IMR-90 (cell line): ENCODE measurements at regions not wholly inside any gene's neighbourhood (a gene's known extent, or its start where the extent isn't known, plus 50 kb on each side); places are given as distances from the start of the nearest gene placed in this dataset.

Experiments
- ATAC-seq: fragments of 200-7000 bp; cut with Tn5 transposase; 2 replicates; pipeline ENCODE4 v1.9.1; 2020; ENCODE audit warnings: low read depth, mild to moderate bottlenecking, moderate library complexity
- BruUV-seq: library from RNA; stranded (reverse); fragments of 400-500 nt; replicated peaks from 2 replicates; lab custom pipeline; 2021; lab: Mats Ljungman, UMichigan
- CTCF ChIA-PET: fragments of 300-600 bp; formaldehyde crosslinking; extraction: SDS; loops from one replicate; lab custom pipeline; 2021; ENCODE audit warnings: antibody characterized with exemption; lab: Yijun Ruan, JAX
- POLR2A ChIA-PET: fragments of 300-600 bp; sonication (Branson Sonifier 250); formaldehyde crosslinking; loops from one replicate; lab custom pipeline; 2022; ENCODE audit warnings: antibody characterized with exemption; ENCODE audit not compliant: unreplicated experiment; lab: Charles Lee
- DNase-seq: peaks from one replicate; pipeline ENCODE4 v3.0.0; 2013
- H2AFZ ChIP-seq: replicated peaks from 2 replicates; pipeline ENCODE3; 2013; ENCODE audit warnings: low read length, mild to moderate bottlenecking; ENCODE audit not compliant: poor library complexity
- H2AK5ac ChIP-seq: 2 replicates; pipeline ENCODE4 v1.6.1; 2013; ENCODE audit warnings: low read depth, low read length, inconsistent platforms
- H2AK9ac ChIP-seq: replicated peaks from 2 replicates; pipeline ENCODE3; 2013; ENCODE audit warnings: mild to moderate bottlenecking, low read depth, low read length, moderate library complexity; ENCODE audit not compliant: poor library complexity
- H2BK120ac ChIP-seq: 2 replicates; pipeline ENCODE4 v1.6.1; 2013; ENCODE audit warnings: low read depth, low read length, inconsistent platforms
- H2BK15ac ChIP-seq: 3 replicates; pipeline ENCODE4 v1.6.1; 2013; ENCODE audit warnings: low read depth, low read length, inconsistent platforms
- H2BK20ac ChIP-seq: 2 replicates; pipeline ENCODE4 v1.6.1; 2013; ENCODE audit warnings: low read depth, mild to moderate bottlenecking, inconsistent platforms, low read length, moderate library complexity
- H2BK5ac ChIP-seq: 2 replicates; pipeline ENCODE4 v1.6.1; 2013; ENCODE audit warnings: mild to moderate bottlenecking, low read depth, low read length, inconsistent platforms; ENCODE audit not compliant: poor library complexity, severe bottlenecking
- H3K14ac ChIP-seq: replicated peaks from 2 replicates; pipeline ENCODE4 v1.6.1; 2013; ENCODE audit warnings: low read depth, low read length, inconsistent platforms
- H3K18ac ChIP-seq: 2 replicates; pipeline ENCODE4 v1.6.1; 2013; ENCODE audit warnings: low read depth, low read length, control low read depth
- H3K23ac ChIP-seq: 2 replicates; pipeline ENCODE4 v1.6.1; 2013; ENCODE audit warnings: low read depth, low read length, inconsistent platforms
- H3K27ac ChIP-seq: 2 replicates; pipeline ENCODE4 v1.5.1; 2013; ENCODE audit warnings: mild to moderate bottlenecking, control low read depth, low read length; ENCODE audit not compliant: insufficient read depth
- H3K27me3 ChIP-seq: 2 replicates; pipeline ENCODE4 v1.6.1; 2013; ENCODE audit warnings: low read length; ENCODE audit not compliant: control insufficient read depth, insufficient read depth
- H3K36me3 ChIP-seq: 2 replicates; pipeline ENCODE4 v1.6.1; 2013; ENCODE audit warnings: low read length, mixed read lengths; ENCODE audit not compliant: control insufficient read depth, insufficient read depth
- H3K4ac ChIP-seq: 2 replicates; pipeline ENCODE4 v1.6.1; 2013; ENCODE audit warnings: low read depth, low read length, inconsistent platforms
- H3K4me1 ChIP-seq: 2 replicates; pipeline ENCODE4 v1.6.1; 2013; ENCODE audit warnings: low read length, mixed read lengths; ENCODE audit not compliant: control insufficient read depth, insufficient read depth
- H3K4me2 ChIP-seq: 2 replicates; pipeline ENCODE4 v1.6.1; 2013; ENCODE audit warnings: low read depth, mild to moderate bottlenecking, control low read depth, low read length, moderate library complexity
- H3K4me3 ChIP-seq: 2 replicates; pipeline ENCODE4 v1.5.1; 2013; ENCODE audit warnings: low read depth, mild to moderate bottlenecking, control low read depth, low read length, moderate library complexity; ENCODE audit not compliant: insufficient read depth
- H3K56ac ChIP-seq: 2 replicates; pipeline ENCODE4 v1.6.1; 2013; ENCODE audit warnings: low read length, inconsistent platforms; ENCODE audit not compliant: insufficient read depth; ENCODE audit errors: extremely low read depth
- H3K79me1 ChIP-seq, 2 experiments: 2 replicates each; pipeline ENCODE4 v1.6.1; 2013; ENCODE audit warnings: low read length in 2 of 2, inconsistent platforms in 1 of 2, low read depth in 1 of 2
- H3K9ac ChIP-seq: 2 replicates; pipeline ENCODE4 v1.6.1; 2013; ENCODE audit warnings: low read depth, low read length, control low read depth
- H3K9me1 ChIP-seq: 2 replicates; pipeline ENCODE4 v1.6.1; 2013; ENCODE audit warnings: low read length, inconsistent platforms; ENCODE audit not compliant: insufficient read depth
- H3K9me3 ChIP-seq: 2 replicates; pipeline ENCODE4 v1.6.1; 2013; ENCODE audit warnings: low read length; ENCODE audit not compliant: control insufficient read depth, insufficient read depth
- H4K20me1 ChIP-seq: 2 replicates; pipeline ENCODE4 v1.6.1; 2013; ENCODE audit warnings: low read length, inconsistent platforms; ENCODE audit not compliant: insufficient read depth
- H4K5ac ChIP-seq: 2 replicates; pipeline ENCODE4 v1.6.1; 2013; ENCODE audit warnings: mild to moderate bottlenecking, low read depth, low read length, control low read depth
- H4K8ac ChIP-seq, 2 experiments: 2 replicates each; pipeline ENCODE4 v1.6.1; 2013; ENCODE audit warnings: low read depth in 2 of 2, low read length in 2 of 2, control low read depth in 1 of 2, inconsistent platforms in 1 of 2
- H4K91ac ChIP-seq: 2 replicates; pipeline ENCODE4 v1.6.1; 2013; ENCODE audit warnings: low read depth, low read length, inconsistent platforms; ENCODE audit not compliant: insufficient read depth
- BHLHE40 ChIP-seq: fragments of 150-350 bp; IDR thresholded peaks from 2 replicates; pipeline ENCODE4 v1.6.1; 2016; ENCODE audit warnings: mild to moderate bottlenecking, low read depth, low read length
- CEBPB ChIP-seq: IDR thresholded peaks from 2 replicates; pipeline ENCODE4 v1.6.1; 2012; ENCODE audit warnings: low read depth, low read length, improper control_type of control experiment
- CTCF ChIP-seq: conservative IDR thresholded peaks from 2 replicates; pipeline ENCODE4 v1.5.1; 2012; ENCODE audit warnings: mild to moderate bottlenecking, low read depth, low read length, improper control_type of control experiment
- ELK1 ChIP-seq: fragments of 150-350 bp; IDR thresholded peaks from 2 replicates; pipeline ENCODE4 v1.6.1; 2016; ENCODE audit warnings: low read depth, mild to moderate bottlenecking, low read length, moderate library complexity, borderline replicate concordance
- FOS ChIP-seq: fragments of 150-350 bp; IDR thresholded peaks from 2 replicates; pipeline ENCODE4 v1.6.1; 2016; ENCODE audit warnings: low read depth, low read length
- MAFK ChIP-seq: IDR thresholded peaks from 2 replicates; pipeline ENCODE4 v1.6.1; 2012; ENCODE audit warnings: low read depth, low read length, improper control_type of control experiment
- MAZ ChIP-seq: IDR thresholded peaks from 2 replicates; pipeline ENCODE4 v1.6.1; 2012; ENCODE audit warnings: low read depth, mild to moderate bottlenecking, low read length, improper control_type of control experiment, moderate library complexity, borderline replicate concordance
- MXI1 ChIP-seq: IDR thresholded peaks from 2 replicates; pipeline ENCODE4 v1.6.1; 2012; ENCODE audit warnings: low read depth, mild to moderate bottlenecking, low read length, moderate library complexity, borderline replicate concordance
- NFE2L2 ChIP-seq: fragments of 150-350 bp; IDR thresholded peaks from 2 replicates; pipeline ENCODE4 v1.6.1; 2016; ENCODE audit warnings: low read depth, mild to moderate bottlenecking, low read length
- POLR2A ChIP-seq: IDR thresholded peaks from 2 replicates; pipeline ENCODE4 v1.6.1; 2012; ENCODE audit warnings: mild to moderate bottlenecking, low read depth, low read length
- RAD21 ChIP-seq: IDR thresholded peaks from 2 replicates; pipeline ENCODE4 v1.6.1; 2012; ENCODE audit warnings: low read length, improper control_type of control experiment
- RCOR1 ChIP-seq: IDR thresholded peaks from 2 replicates; pipeline ENCODE4 v1.6.1; 2012; ENCODE audit warnings: mild to moderate bottlenecking, low read length, improper control_type of control experiment; ENCODE audit not compliant: insufficient replicate concordance
- RFX5 ChIP-seq: IDR thresholded peaks from 2 replicates; pipeline ENCODE4 v1.8.0; 2012; ENCODE audit warnings: low read depth, mild to moderate bottlenecking, low read length, moderate library complexity
- SMC3 ChIP-seq: fragments of 150-350 bp; IDR thresholded peaks from 2 replicates; pipeline ENCODE4 v1.6.1; 2016; ENCODE audit warnings: low read depth, mild to moderate bottlenecking, antibody characterized with exemption, low read length, moderate library complexity
- USF2 ChIP-seq: fragments of 150-350 bp; IDR thresholded peaks from 2 replicates; pipeline ENCODE4 v1.6.1; 2017; ENCODE audit warnings: mild to moderate bottlenecking, antibody characterized with exemption, low read length, low read depth
- WGBS, 2 experiments: methylation state at CpG; one replicate each; pipeline versions ENCODE4 v1.1.5 to v1.1.7; 2013; ENCODE audit warnings: missing lambda C conversion rate in 2 of 2; ENCODE audit not compliant: insufficient read length in 1 of 2; ENCODE audit errors: extremely low coverage in 2 of 2; 5-methylcytosine and 5-hydroxymethylcytosine counted together
- dilution Hi-C: fragments of 300-500 bp; cut with HindIII; formaldehyde crosslinking; loops from one replicate; pipeline ENCODE4 v1.14.3; 2018; ENCODE audit warnings: low sequenced_read_pairs; ENCODE audit not compliant: unreplicated experiment
- in situ Hi-C: fragments of 300-500 bp; cut with MboI; formaldehyde crosslinking; loops from 3 replicates; pipeline ENCODE4 v1.14.3; 2019; ENCODE audit warnings: low sequenced_read_pairs, inconsistent platforms, mixed read lengths
- intact Hi-C: fragments of 100-400 bp; cut with micrococcal nuclease; formaldehyde crosslinking; loops from 2 replicates; pipeline ENCODE4 v1.10.0; 2022

- Histone ChIP-seq H2BK15ac (no peak overlapping the region), H4K8ac (no peak overlapping the region), H4K91ac (no peak overlapping the region), H3K18ac (no peak overlapping the region), H2AFZ (no peak overlapping the region), H3K23ac (no peak overlapping the region), H4K5ac (no peak overlapping the region), H3K9ac (no peak overlapping the region), H3K4me1 (no peaks in the 10 kb centered on the region), H3K14ac (no peak overlapping the region), H2AK5ac (no peak overlapping the region), H3K4me2 (no peak overlapping the region), H3K4me3 (no peak overlapping the region), H2AK9ac (no peak overlapping the region), H3K9me1 (no peaks in the 10 kb centered on the region), H4K20me1 (no peaks in the 10 kb centered on the region), H3K27ac (no peak overlapping the region), H2BK20ac (no peak overlapping the region), H3K36me3 (no peaks in the 10 kb centered on the region), H2BK120ac (no peak overlapping the region), H3K27me3 (no peaks in the 10 kb centered on the region), H2BK5ac (no peak overlapping the region), H3K79me1 (no peaks in the 10 kb centered on the region), H3K56ac (no peak overlapping the region), H3K4ac (no peak overlapping the region), H3K9me3 (peaks cover 7% of the 10 kb centered on the region)
- in situ Hi-C loops (no loop called here), intact Hi-C loops (no loop called here), dilution Hi-C loops (no loop called here)
- WGBS, 2 experiments, result 0% methylated on average over 1 of the region's 5 CpGs; no CpG with 5 or more reads in 1 of the 2 experiments
- CTCF ChIA-PET, result no interaction called here
- BruUV-seq, result no TSS peak
- POLR2A ChIA-PET, result no interaction called here
- TF ChIP-seq POLR2A (no peak), MAFK (no peak), BHLHE40 (no peak), RCOR1 (no peak), RAD21 (no peak), NFE2L2 (no peak), RFX5 (no peak), MAZ (no peak), FOS (no peak), MXI1 (no peak), USF2 (no peak), CEBPB (no peak), CTCF (no peak), ELK1 (no peak), SMC3 (no peak)
- DNase-seq (no peak), ATAC-seq (no peak)
These were observed 2252.5 kb downstream of the TP53TG3F start for GRCh38 chr16:35711958-35712357.
